NCI-H82 treated with DMSO at 0.1 percent for 48 hours (cell line): ENCODE measurements at regions not wholly inside any gene's neighbourhood (a gene's known extent, or its start where the extent isn't known, plus 50 kb on each side); places are given as distances from the start of the nearest gene placed in this dataset.
"Not testable (repeated sequence)": the region's sequence is repeated elsewhere in the genome, so short reads cannot be mapped to it uniquely, and the experiment has no call there.

Source experiments
- DNase-seq: peaks from one replicate; lab custom pipeline; 2025; ENCODE audit not compliant: unreplicated experiment; lab: John Stamatoyannopoulos, UW

GRCh38 chr1:121001090-121001726, 111.6 kb downstream of the PPIAL4A start:
- DNase-seq = not testable (repeated sequence)

- not testable (repeated sequence) for DNase-seq
These were observed 113.7 kb downstream of the PPIAL4A start for GRCh38 chr1:121003230-121003629.

- DNase-seq = not testable (repeated sequence)
These were observed 117.3 kb downstream of the PPIAL4A start for GRCh38 chr1:121006826-121007225.

- not testable (repeated sequence) for DNase-seq
These were observed 118.2 kb downstream of the PPIAL4A start for GRCh38 chr1:121007755-121008154.

GRCh38 chr1:121008512-121009215, 119.1 kb downstream of the PPIAL4A start:
- not testable (repeated sequence) for DNase-seq

GRCh38 chr1:121009216-121010057, 119.9 kb downstream of the PPIAL4A start:
- DNase-seq = not testable (repeated sequence)

GRCh38 chr1:121010141-121010540, 120.6 kb downstream of the PPIAL4A start:
- not testable (repeated sequence) for DNase-seq

- DNase-seq = not testable (repeated sequence)
These were observed 123.6 kb downstream of the PPIAL4A start for GRCh38 chr1:121013181-121013580.

- peak; percentile 20 for DNase-seq
These were observed 126.8 kb downstream of the PPIAL4A start for GRCh38 chr1:121016182-121017028.

- not testable (repeated sequence) for DNase-seq
These were observed 130.3 kb downstream of the PPIAL4A start for GRCh38 chr1:121019715-121020349.

- not testable (repeated sequence) for DNase-seq
These were observed 131.0 kb downstream of the PPIAL4A start for GRCh38 chr1:121020350-121021236.

GRCh38 chr1:121021716-121022115, 132.1 kb downstream of the PPIAL4A start:
- DNase-seq = not testable (repeated sequence)

GRCh38 chr1:121032878-121033494, 143.4 kb downstream of the PPIAL4A start:
- DNase-seq = not testable (repeated sequence)

- DNase-seq = not testable (repeated sequence)
These were observed 147.2 kb downstream of the PPIAL4A start for GRCh38 chr1:121036792-121037191.

- not testable (repeated sequence) for DNase-seq
These were observed 143.2 kb downstream of the FAM72B start for GRCh38 chr1:121040974-121041373.

GRCh38 chr1:121041497-121041896, 142.6 kb downstream of the FAM72B start:
- DNase-seq = not testable (repeated sequence)

- not testable (repeated sequence) for DNase-seq
These were observed 141.3 kb downstream of the FAM72B start for GRCh38 chr1:121042882-121043281.

GRCh38 chr1:121048293-121048752, 135.8 kb downstream of the FAM72B start:
- DNase-seq = not testable (repeated sequence)
